Adrenal gland (tissue), 9 donors: ENCODE measurements at regions not wholly inside any gene's neighbourhood (a gene's known extent, or its start where the extent isn't known, plus 50 kb on each side); places are given as distances from the start of the nearest gene placed in this dataset.

Source experiments
- DNase-seq, 7 donors: peaks; one replicate each; pipeline ENCODE4 v3.0.0-alpha.2; 2019 to 2020
- H3K27ac ChIP-seq, 5 donors: fragments of 200-600 bp; sonication (generic) in 4 of 5; 1 replicate in 3 of 5; 2 replicates in 2 of 5; pipeline versions ENCODE4 v1.5.1 to v1.8.0; 2016 to 2020; ENCODE audit warnings: mild to moderate bottlenecking in 1 of 5
- H3K27me3 ChIP-seq: fragments of 200-600 bp; 2 replicates; pipeline ENCODE4 v1.8.0; 2021
- H3K36me3 ChIP-seq, 2 donors: fragments of 200-600 bp; replicated peaks in 1 of 2; 1 replicate in 1 of 2; 2 replicates in 1 of 2; pipeline versions ENCODE4 v1.5.1 to v1.8.0; 2018 to 2022
- H3K4me1 ChIP-seq, 2 donors: fragments of 200-600 bp; replicated peaks in 1 of 2; 1 replicate in 1 of 2; 2 replicates in 1 of 2; pipeline versions ENCODE4 v1.5.1 to v1.8.0; 2018 to 2021
- H3K4me3 ChIP-seq, 4 donors: fragments of 200-600 bp; sonication (generic) in 3 of 4; one replicate each; pipeline ENCODE4 v1.5.1; 2016 to 2018
- H3K9me3 ChIP-seq, 3 donors: fragments of 200-600 bp; sonication (generic) in 1 of 3; replicated peaks in 1 of 3; 1 replicate in 2 of 3; 2 replicates in 1 of 3; pipeline versions ENCODE4 v1.5.1 to v1.8.0; 2016 to 2021
- CTCF ChIP-seq, 6 experiments: fragments of 450-650 bp in 4 of 6; fragments of 200-600 bp in 2 of 6; sonication (generic) in 1 of 6; IDR thresholded peaks; 1 replicate in 5 of 6; 2 replicates in 1 of 6; pipeline versions ENCODE4 v1.5.1 to v1.8.0; 2016 to 2021; ENCODE audit warnings: antibody characterized with exemption in 6 of 6, mild to moderate bottlenecking in 2 of 6, moderate library complexity in 1 of 6
- POLR2A ChIP-seq, 2 donors: fragments of 450-650 bp; IDR thresholded peaks; one replicate each; pipeline ENCODE4 v1.6.1; 2017; ENCODE audit warnings: antibody characterized with exemption in 2 of 2, mild to moderate bottlenecking in 2 of 2, moderate library complexity in 1 of 2
- WGBS, 4 donors: extraction: QIAGEN DNeasy Blood & Tissue Kit in 2 of 4; methylation state at CpG; one replicate each; pipeline versions ENCODE4 v1.1.5 to v1.1.7; 2013 to 2017; 5-methylcytosine and 5-hydroxymethylcytosine counted together
- intact Hi-C, 2 donors: fragments of 100-400 bp; cut with DNase I; formaldehyde crosslinking; loops; one replicate each; pipeline versions ENCODE4 v1.14.1 to v1.15.0; 2022 to 2023
- donor health status: healthy with polysubstance abuse.
- donor health status: Bipolar disorder and iron deficiency.
- donor health status: DM: yes; HTN: yes; CAD: no.
- donor health status: DM: no; HTN: no; CAD: no.
- donor health status: DM: no; HTN: no; CAD: no.

GRCh38 chr2:21602789-21603188 is 479.0 kb downstream of the TDRD15 start:
- Histone ChIP-seq H3K36me3 (no peaks in the 10 kb centered on the region), H3K4me1 (no peaks in the 10 kb centered on the region), H3K27ac (no peak overlapping the region), H3K4me3 (no peak overlapping the region), H3K27me3 (no peaks in the 10 kb centered on the region), H3K9me3 (no peaks in the 10 kb centered on the region)
- no peak for DNase-seq
- intact Hi-C loops: no loop called here
- TF ChIP-seq POLR2A (IDR thresholded peaks at IDR 0.05) (no peak), CTCF (IDR thresholded peaks at IDR 0.05) (no peak)
- WGBS, 4 donors: 83 to 89% (median 85%) methylated on average over 2 of the region's 2 CpGs

- no peak for DNase-seq
- intact Hi-C loops: no loop called here
- no peak for TF ChIP-seq POLR2A (IDR thresholded peaks at IDR 0.05)
- no peak for TF ChIP-seq CTCF (IDR thresholded peaks at IDR 0.05)
- Histone ChIP-seq H3K36me3 (no peaks in the 10 kb centered on the region), H3K27ac (no peak overlapping the region), H3K9me3 (no peaks in the 10 kb centered on the region), H3K27me3 (no peaks in the 10 kb centered on the region), H3K4me3 (no peak overlapping the region), H3K4me1 (no peaks in the 10 kb centered on the region)
- 70 to 86% (median 82%) methylated on average over 6 of the region's 6 CpGs for WGBS, 4 donors
Measured at GRCh38 chr2:21607572-21607971, 483.8 kb downstream of the TDRD15 start.

GRCh38 chr2:21610304-21610703 is 486.5 kb downstream of the TDRD15 start:
- Histone ChIP-seq H3K4me3 (no peak overlapping the region), H3K4me1 (no peaks in the 10 kb centered on the region), H3K9me3 (no peaks in the 10 kb centered on the region), H3K27me3 (no peaks in the 10 kb centered on the region), H3K27ac (no peak overlapping the region), H3K36me3 (no peaks in the 10 kb centered on the region)
- intact Hi-C loops: no loop called here
- TF ChIP-seq CTCF (IDR thresholded peaks at IDR 0.05): no peak
- TF ChIP-seq POLR2A (IDR thresholded peaks at IDR 0.05): no peak
- no peak for DNase-seq
- 57 to 61% (median 58%) methylated on average over 3 of the region's 3 CpGs for WGBS, 4 donors

- H3K4me3 ChIP-seq: no peak overlapping the region
- no peak for DNase-seq
- no peak overlapping the region for H3K27ac ChIP-seq
- H3K36me3 ChIP-seq: no peaks in the 10 kb centered on the region
- TF ChIP-seq CTCF (IDR thresholded peaks at IDR 0.05) (no peak), POLR2A (IDR thresholded peaks at IDR 0.05) (no peak)
- no peaks in the 10 kb centered on the region for H3K9me3 ChIP-seq
- WGBS, 4 donors: 65 to 69% (median 68%) methylated on average over 5 of the region's 5 CpGs
- no peaks in the 10 kb centered on the region for H3K27me3 ChIP-seq
- intact Hi-C loops: no loop called here
- H3K4me1 ChIP-seq: no peaks in the 10 kb centered on the region
Measured at GRCh38 chr2:21617885-21618434, 494.2 kb downstream of the TDRD15 start.
